Colon (tissue), 2 donors: ENCODE measurements at regions not wholly inside any gene's neighbourhood (a gene's known extent, or its start where the extent isn't known, plus 50 kb on each side); places are given as distances from the start of the nearest gene placed in this dataset.
A peak's percentile ranks its signal among the peaks of the same experiment; 100 is the strongest.

Experiments
- FAIRE-seq: peaks from 2 replicates; lab custom pipeline; 2012; peaks lifted over from hg19 to GRCh38; lab: Jason Lieb, UNC
- donor health status: control.
- donor health status: control.

GRCh38 chr4:27267970-27268355, 407.3 kb downstream of the STIM2 start:
- FAIRE-seq, result no peak

- no peak for FAIRE-seq
Measured at GRCh38 chr4:27270435-27270834, 409.8 kb downstream of the STIM2 start.

DNA sequence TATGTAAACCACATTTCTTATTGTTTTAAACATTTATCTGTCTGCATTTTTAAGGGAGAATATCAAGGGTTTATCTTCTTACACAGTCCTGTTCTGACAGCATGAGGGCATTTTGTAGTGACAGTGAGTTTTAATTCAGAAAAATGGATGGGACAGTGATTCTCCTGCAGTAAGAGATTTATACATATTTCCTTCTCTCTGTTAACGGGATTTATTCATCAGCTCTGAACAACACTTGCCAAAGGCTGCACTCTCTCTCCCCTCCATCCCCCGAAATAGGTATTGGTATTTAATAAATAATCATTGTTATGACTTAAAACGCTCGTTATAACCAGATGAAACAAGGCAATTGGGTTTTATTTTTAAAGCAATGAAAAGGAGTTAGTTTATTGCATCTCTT, 410.9 kb downstream of the STIM2 start:
- FAIRE-seq, result no peak

GRCh38 chr4:27272217-27272616, 411.6 kb downstream of the STIM2 start:
- FAIRE-seq, result no peak

- FAIRE-seq, result no peak
Measured at GRCh38 chr4:27276307-27277073, 415.8 kb downstream of the STIM2 start.

GRCh38 chr4:27278615-27279375, 418.2 kb downstream of the STIM2 start:
- no peak for FAIRE-seq

DNA sequence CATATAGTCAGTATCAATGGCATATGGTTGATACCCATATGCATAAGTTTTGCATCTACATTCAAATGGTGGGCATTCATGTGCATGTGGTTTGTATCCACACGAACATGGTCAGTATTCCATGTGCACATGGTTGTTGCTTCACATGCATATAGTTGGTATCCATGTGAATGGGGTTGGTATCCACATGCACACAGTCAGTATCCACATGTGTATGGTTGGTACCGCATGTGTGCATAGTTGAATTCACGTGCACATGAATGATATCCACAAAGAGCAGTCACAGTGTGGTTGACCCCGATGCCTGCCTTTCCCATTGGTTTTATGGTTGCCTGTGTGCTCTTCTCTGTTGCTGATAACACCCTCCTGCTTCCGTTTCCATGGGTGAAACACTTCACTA, 427.9 kb downstream of the STIM2 start:
- FAIRE-seq, result no peak

- FAIRE-seq, result no peak
Measured at GRCh38 chr4:27289704-27290103, 429.1 kb downstream of the STIM2 start.

DNA sequence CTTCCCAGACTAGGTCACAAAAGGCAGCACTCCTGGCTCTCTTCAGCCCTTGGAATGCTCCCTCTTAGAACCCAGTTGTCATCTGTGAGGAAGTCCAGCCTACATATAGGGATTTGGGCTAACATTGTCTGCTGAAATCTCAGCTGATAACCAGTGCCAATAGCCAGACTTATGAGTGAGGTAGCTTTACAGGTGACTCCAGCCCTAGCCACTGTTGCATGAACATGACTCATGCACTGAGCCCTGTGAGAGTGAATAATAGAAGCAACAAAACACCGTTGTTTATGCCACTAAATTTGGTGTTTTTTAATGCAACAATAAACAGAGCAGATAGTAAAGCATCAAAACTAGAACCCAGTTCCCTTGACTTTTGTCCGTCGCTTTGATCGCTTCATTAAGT, 433.2 kb downstream of the STIM2 start:
- FAIRE-seq, result no peak

- FAIRE-seq, result no peak
Measured at GRCh38 chr4:27304751-27305150, 444.1 kb downstream of the STIM2 start.

- FAIRE-seq, result no peak
Measured at GRCh38 chr4:27305246-27305645, 444.6 kb downstream of the STIM2 start.

- no peak for FAIRE-seq
Measured at GRCh38 chr4:27308379-27308778, 447.7 kb downstream of the STIM2 start.

DNA sequence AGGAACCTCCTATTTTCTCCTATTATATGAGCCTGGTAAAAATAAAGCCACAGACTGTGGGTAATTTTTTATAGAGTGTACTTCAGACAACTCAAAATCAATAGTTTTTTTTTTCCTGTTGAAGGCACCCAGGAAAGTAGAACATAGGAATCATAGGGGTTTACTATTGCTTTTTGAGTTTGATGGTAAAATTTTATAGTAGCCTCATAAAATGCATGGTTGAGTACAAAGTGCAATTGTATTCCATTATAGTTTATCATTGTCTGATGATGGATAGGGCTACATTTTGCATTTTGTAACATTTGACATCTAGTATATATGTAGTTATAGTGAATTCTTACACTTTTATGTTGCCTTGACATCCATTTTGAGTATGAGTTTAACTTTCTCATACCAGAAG, 455.0 kb downstream of the STIM2 start:
- FAIRE-seq, result peak; percentile 33

DNA sequence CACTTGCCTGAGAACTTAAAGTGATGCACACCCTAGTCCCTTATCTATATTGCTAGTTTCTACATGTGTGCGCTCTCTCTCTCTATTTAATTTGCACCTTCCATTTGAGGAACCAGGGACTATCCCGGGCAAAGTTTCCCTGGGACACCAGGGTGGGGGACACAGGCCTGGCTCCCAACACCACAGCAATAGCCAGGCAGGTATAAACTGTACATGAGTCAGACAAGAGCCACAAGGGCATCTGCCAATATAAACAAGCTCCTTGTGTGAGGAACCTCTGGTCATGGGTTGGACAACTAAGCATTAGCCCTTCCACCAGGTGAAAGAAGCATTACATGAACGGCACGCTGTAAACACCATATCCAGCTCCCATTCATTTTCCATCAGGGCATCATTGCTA, 455.5 kb downstream of the STIM2 start:
- no peak for FAIRE-seq

DNA sequence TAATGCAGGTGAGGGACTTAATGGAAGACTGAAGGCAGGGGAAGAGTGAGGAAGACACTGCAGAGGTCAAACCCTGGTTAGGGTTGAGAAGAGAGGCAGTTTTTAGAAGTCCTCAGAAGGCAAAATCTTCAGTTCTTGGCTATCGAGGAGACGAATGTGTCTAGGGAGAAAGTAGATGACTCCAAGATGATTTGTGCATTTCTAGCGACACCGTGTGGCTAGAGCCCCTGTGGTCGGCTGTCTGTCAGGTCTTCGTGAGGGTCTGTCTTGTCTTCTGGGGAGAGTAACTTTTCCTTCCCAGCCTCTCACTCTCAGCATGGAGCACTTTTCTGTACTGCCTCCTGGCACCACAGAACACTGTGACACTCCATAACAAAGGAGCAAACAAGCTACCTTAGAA, 458.1 kb downstream of the STIM2 start:
- no peak for FAIRE-seq

DNA sequence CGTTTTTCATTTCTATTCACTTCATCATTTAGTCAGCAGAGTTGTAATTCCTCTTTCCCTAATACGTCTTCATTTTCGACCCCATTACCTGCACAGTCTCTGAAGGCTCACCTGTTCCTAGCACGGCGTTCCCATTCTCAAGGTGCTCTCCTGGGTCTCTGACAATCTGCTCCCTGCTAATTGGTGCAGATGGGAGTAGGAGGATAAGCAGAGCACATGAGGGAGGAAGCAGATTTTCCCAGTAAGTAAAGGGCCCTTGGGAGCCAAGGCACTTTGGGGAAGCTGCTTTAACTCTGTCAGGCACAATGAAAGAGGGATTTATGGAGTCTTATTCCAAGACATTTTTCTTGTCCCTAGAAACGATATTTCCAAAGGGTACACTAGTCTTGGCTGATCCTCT, 466.4 kb downstream of the STIM2 start:
- FAIRE-seq, result no peak

DNA sequence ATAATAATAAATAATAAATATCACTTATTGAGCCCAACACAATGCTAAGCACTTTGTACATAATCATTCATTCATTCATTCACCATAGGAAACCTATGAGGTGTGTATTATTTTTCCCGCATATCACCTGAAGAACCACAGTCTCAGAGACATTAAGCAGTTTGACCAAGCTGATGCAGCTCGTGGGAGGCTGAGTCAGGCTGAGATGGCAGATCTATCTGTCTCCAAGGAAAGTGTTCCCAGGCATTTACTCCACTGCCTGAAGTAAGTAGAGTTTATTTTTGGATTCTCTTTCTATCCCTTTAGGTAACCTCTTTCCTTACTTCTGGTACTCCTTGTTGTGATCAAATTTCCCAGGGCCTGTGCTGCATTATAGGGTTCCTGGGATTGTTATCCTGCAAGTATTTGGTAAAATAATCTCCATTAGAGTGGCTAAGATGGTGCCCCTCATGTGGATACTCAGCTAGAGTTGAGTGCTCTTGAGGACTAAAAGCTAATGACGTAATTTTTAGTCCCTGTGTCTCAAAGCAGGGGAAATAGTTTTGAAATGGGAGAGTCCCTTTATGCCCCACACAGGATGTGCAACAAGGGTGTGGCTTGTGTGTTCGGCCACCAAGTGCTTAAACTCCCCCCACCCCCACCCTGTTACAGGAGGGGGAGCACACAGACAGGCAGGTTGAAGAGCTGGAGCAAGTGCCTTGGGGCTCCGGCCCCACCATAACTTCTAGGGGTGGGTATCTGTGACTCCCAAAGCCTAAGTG, 467.0 kb downstream of the STIM2 start:
- FAIRE-seq, result no peak

- no peak for FAIRE-seq
Measured at GRCh38 chr4:27338530-27338929, 477.9 kb downstream of the STIM2 start.

- FAIRE-seq, result no peak
Measured at GRCh38 chr4:27343411-27343810, 482.8 kb downstream of the STIM2 start.

DNA sequence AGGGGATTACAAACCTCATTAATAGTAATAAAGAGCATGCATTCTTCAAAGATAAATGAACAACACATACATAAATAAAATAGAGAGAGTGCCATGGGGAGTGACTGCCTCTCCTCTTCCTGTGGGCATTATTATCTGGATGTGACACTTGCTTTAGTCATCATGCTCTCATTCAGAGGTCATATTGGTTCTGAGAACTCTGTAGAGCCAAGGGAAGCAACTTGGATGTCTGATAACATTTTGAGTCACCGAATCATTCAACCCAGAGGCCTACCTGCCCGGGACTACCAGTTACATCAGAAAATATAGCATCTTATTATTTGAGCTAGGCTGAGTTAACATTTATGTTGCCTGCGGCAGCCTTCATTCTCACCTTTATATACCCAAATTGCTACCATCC, 489.5 kb downstream of the STIM2 start:
- FAIRE-seq, result no peak

- FAIRE-seq, result no peak
Measured at GRCh38 chr4:27357283-27357682, 496.6 kb downstream of the STIM2 start.

DNA sequence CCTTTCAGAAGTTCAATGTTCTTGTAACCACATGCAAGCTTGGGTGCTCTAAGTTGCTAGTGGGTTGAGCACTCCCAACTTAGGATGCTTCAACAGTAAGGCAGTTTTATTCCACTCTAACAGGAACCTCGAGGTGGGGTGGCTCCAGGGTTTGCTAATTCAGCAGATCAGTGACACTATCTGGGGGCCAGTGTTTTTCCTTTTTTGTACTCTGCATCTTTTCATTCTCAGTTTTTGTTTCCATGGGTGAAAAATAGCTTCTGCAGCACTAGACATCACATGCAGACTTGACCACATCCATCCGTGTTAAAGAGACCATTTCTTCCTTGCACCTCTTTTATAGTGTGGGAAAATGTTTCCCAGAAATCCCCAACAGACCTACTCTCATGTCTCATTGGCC, 497.6 kb downstream of the STIM2 start:
- no peak for FAIRE-seq

DNA sequence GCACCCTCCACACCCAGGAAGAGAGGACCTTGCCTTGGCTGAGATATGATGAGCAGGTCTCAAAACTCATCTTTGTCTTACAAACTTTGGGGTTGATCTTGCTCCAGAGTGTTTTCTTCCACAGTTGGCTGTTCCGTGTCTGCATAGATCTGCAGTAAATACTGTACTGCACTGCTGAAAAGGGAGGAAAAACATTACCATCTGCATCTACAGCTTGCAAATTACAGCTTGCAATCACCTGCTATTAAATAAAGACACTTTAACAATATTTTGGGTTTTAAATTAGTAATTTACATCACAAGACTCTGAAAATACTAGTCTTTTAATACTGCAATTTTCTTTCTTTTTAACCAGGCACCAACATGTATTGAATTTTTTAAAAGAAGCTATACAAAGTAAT, 499.5 kb downstream of the STIM2 start:
- FAIRE-seq, result no peak
